ENCODE measurements at regions not wholly inside any gene's neighbourhood (a gene's known extent, or its start where the extent isn't known, plus 50 kb on each side); places are given as distances from the start of the nearest gene placed in this dataset.
A peak's percentile ranks its signal among the peaks of the same experiment; 100 is the strongest.

DNA sequence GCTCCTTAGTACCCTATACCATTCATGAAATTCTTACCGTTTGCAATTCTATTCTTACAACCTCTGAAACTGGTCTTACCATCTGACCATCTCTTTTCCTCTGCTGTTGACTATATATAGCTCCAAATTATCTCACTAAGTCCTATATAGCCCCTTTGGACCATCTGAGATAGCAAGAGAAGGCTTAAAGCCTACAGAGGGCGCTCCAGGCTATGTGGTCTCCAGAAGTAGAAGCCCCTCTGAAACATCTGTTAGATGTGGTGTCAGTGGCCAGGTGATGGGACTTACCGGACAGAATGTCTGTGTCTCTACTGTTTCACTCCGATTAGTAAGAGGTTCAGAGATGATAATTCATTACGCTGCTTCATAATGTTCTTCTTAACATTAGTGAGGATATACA lies 140.7 kb upstream of the BMP2 start:
- no peak overlapping the region for H3K9ac ChIP-seq (ENCODE audit: low read depth, low read length)
- H3K4me3 ChIP-seq (ENCODE audit: low read length): no peak overlapping the region
- no peaks in the 10 kb centered on the region for H3K36me3 ChIP-seq (ENCODE audit: insufficient read depth, low read depth, low read length)
- peaks cover 4% of the 10 kb centered on the region; the same call in 1 of the 2 replicates for H3K4me1 ChIP-seq (ENCODE audit: insufficient read depth, low read length)
- no peaks in the 10 kb centered on the region for H3K9me3 ChIP-seq (ENCODE audit: insufficient read depth, low read depth, low read length)
- no peaks in the 10 kb centered on the region for H3K27me3 ChIP-seq (ENCODE audit: insufficient read depth, low read length)
- H3K27ac ChIP-seq (ENCODE audit: low read length): no peak overlapping the region

DNA sequence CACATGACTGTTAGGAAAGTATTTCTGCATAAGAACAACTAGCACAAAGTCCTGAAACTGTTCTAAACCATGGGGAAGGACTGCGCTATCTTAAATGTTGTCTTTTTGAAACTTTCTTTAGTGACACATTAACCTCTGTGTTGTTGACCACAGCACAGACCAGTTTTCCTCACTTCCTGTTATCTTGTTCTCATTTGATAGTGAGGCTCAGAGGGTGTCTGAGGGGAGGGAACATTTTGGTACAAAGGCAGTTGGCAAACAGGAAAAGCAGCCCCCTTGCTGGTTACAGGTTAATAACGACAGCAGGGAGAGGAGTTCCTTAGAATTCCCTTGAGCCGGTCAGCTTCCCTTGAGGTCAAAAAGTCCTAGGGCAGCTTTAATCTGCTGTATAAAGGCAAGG lies 143.5 kb upstream of the BMP2 start:
- H3K27ac ChIP-seq (ENCODE audit: low read length): no peak overlapping the region
- no peaks in the 10 kb centered on the region for H3K9me3 ChIP-seq (ENCODE audit: insufficient read depth, low read depth, low read length)
- no peak overlapping the region for H3K4me3 ChIP-seq (ENCODE audit: low read length)
- no peaks in the 10 kb centered on the region for H3K27me3 ChIP-seq (ENCODE audit: insufficient read depth, low read length)
- peaks cover 4% of the 10 kb centered on the region; the same call in 1 of the 2 replicates for H3K4me1 ChIP-seq (ENCODE audit: insufficient read depth, low read length)
- H3K36me3 ChIP-seq (ENCODE audit: insufficient read depth, low read depth, low read length): no peaks in the 10 kb centered on the region
- 0 out of 2 replicates have a peak overlapping the region, but pooled peaks have one; percentile 26 for H3K9ac ChIP-seq (ENCODE audit: low read depth, low read length)

DNA sequence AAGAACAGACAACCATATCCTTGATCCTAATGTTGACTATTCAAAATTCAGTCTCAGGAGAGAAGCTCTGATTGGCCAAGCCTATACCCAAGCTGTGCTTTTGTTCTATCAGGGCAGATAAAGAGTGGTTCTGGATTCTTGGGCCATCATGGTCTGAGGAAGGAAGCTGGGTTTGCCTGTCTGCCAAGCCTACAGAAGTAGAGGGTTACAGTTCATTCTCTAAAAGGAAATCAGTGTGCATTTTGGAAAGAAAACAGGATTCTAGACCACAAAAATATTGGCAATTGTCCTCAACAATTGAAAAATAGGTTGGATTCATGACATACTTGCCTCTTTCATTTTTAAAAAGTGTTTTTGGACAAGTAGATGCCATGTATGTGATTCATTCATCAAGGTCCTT lies 145.4 kb upstream of the BMP2 start:
- Histone ChIP-seq H3K9ac (ENCODE audit: low read depth, low read length) (no peak overlapping the region), H3K27ac (ENCODE audit: low read length) (no peak overlapping the region), H3K4me3 (ENCODE audit: low read length) (no peak overlapping the region), H3K36me3 (ENCODE audit: insufficient read depth, low read depth, low read length) (no peaks in the 10 kb centered on the region), H3K9me3 (ENCODE audit: insufficient read depth, low read depth, low read length) (no peaks in the 10 kb centered on the region), H3K4me1 (ENCODE audit: insufficient read depth, low read length) (peaks cover 4% of the 10 kb centered on the region; the same call in 1 of the 2 replicates), H3K27me3 (ENCODE audit: insufficient read depth, low read length) (no peaks in the 10 kb centered on the region)

DNA sequence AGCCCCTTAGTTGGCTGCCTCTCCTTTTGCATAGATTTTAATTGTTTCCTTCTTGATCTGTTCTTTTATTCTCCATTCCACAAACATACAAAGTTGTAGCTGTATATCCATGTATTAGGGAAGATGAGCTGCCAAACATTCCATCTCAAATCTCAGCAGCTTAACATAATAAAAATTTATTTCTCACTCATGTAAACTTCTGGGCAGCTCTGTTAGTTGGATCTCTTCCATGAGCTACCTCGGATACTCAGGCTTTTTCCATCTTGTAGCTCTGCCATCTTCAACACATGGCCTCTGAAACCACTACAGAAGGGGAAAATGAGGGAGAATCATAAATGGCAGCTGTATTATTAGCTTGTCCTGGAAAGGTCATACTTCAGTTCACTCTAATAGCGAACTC lies 149.4 kb upstream of the BMP2 start:
- no peak overlapping the region for H3K9ac ChIP-seq (ENCODE audit: low read depth, low read length)
- H3K27ac ChIP-seq (ENCODE audit: low read length): no peak overlapping the region
- no peak overlapping the region for H3K4me3 ChIP-seq (ENCODE audit: low read length)
- no peaks in the 10 kb centered on the region for H3K27me3 ChIP-seq (ENCODE audit: insufficient read depth, low read length)
- H3K4me1 ChIP-seq (ENCODE audit: insufficient read depth, low read length): no peaks in the 10 kb centered on the region
- H3K36me3 ChIP-seq (ENCODE audit: insufficient read depth, low read depth, low read length): no peaks in the 10 kb centered on the region
- no peaks in the 10 kb centered on the region for H3K9me3 ChIP-seq (ENCODE audit: insufficient read depth, low read depth, low read length)

DNA sequence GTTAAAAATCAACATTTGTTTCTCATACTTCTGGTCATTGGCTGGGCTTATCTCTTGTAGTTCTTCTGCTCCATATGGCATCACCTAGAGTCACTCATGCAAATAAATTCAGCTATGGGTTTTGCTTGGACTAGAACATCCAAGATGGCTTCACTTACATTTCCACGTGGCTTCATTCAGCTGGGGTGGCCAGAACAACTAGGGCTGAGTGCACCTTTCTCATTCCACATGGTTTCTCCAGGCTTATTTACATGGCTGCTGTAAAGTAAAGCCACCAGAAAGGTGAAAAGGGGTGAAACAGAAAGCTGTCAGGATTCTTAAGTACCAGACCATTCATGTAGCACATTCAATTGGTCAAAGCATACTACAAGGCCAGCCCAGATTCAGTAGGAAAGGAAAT lies 151.1 kb upstream of the BMP2 start:
- H3K27me3 ChIP-seq (ENCODE audit: insufficient read depth, low read length): no peaks in the 10 kb centered on the region
- H3K4me3 ChIP-seq (ENCODE audit: low read length): no peak overlapping the region
- no peaks in the 10 kb centered on the region for H3K36me3 ChIP-seq (ENCODE audit: insufficient read depth, low read depth, low read length)
- no peak overlapping the region for H3K27ac ChIP-seq (ENCODE audit: low read length)
- no peak overlapping the region for H3K9ac ChIP-seq (ENCODE audit: low read depth, low read length)
- H3K4me1 ChIP-seq (ENCODE audit: insufficient read depth, low read length): no peaks in the 10 kb centered on the region
- H3K9me3 ChIP-seq (ENCODE audit: insufficient read depth, low read depth, low read length): no peaks in the 10 kb centered on the region

DNA sequence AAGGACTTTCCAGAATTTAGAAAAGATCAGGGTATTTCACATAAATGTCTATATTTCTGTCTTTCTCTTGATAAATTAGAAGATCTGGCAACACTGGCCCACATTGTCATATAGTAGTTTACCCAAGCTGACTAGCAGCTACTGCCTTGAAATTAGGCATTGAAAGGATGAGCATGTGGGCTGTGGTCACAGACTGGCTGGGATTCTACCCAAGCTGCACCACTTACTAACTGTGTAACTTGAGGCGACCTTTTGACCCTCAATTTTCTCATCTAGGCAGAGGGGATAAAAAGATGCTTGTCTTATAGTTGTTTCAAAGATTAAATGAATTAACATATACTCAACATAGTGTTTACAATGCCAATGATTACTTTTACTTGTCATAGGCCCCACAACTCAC lies 152.7 kb upstream of the BMP2 start:
- no peaks in the 10 kb centered on the region for H3K9me3 ChIP-seq (ENCODE audit: insufficient read depth, low read depth, low read length)
- no peak overlapping the region for H3K4me3 ChIP-seq (ENCODE audit: low read length)
- H3K27me3 ChIP-seq (ENCODE audit: insufficient read depth, low read length): no peaks in the 10 kb centered on the region
- no peak overlapping the region for H3K9ac ChIP-seq (ENCODE audit: low read depth, low read length)
- no peaks in the 10 kb centered on the region for H3K36me3 ChIP-seq (ENCODE audit: insufficient read depth, low read depth, low read length)
- no peak overlapping the region for H3K27ac ChIP-seq (ENCODE audit: low read length)
- H3K4me1 ChIP-seq (ENCODE audit: insufficient read depth, low read length): no peaks in the 10 kb centered on the region

DNA sequence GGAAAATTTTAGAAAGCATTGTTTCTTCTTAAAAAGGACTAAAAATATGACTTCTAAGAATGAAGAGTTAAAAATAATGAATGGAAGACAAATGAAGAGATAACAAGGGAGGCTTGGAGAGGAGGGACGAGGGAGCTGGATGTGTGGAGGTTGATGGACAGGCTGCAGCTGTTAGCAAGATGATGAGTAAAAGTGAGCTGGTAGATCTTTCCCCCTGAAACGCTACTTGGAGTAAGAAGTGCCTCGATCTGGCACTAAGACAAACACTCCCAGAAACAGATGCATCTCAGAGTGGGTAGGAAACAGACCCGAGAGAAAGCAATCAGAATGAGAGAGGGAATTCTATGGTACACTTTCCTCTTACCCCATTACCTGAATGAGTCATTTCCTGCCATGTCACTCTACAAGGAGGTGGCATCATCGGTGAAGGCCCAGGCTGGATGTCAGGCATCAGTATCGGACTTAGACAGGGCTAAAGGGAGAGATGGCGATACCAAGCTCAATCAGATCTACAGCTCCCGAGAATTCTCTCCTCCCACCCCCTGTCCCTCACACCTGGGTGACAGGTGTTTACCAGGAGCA lies 154.1 kb upstream of the BMP2 start:
- Histone ChIP-seq H3K27me3 (ENCODE audit: insufficient read depth, low read length) (no peaks in the 10 kb centered on the region), H3K36me3 (ENCODE audit: insufficient read depth, low read depth, low read length) (no peaks in the 10 kb centered on the region), H3K4me3 (ENCODE audit: low read length) (no peak overlapping the region), H3K9me3 (ENCODE audit: insufficient read depth, low read depth, low read length) (no peaks in the 10 kb centered on the region), H3K4me1 (ENCODE audit: insufficient read depth, low read length) (no peaks in the 10 kb centered on the region), H3K9ac (ENCODE audit: low read depth, low read length) (no peak overlapping the region), H3K27ac (ENCODE audit: low read length) (no peak overlapping the region)

DNA sequence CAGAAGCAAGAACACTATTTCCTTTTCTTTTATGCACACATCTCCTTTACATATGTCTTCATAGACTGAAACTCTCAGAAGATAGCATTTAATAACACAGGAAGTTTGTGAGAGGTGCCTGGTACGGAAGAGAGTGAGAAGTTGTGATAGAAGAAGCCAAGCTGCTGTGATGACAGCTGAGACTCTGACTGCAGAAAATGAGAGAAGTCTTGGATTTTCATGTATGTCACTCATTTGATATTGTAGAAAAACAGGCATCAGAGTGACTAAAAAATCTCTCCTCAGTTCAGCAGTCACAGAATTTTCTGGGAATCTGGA lies 154.9 kb upstream of the BMP2 start:
- no peaks in the 10 kb centered on the region for H3K27me3 ChIP-seq (ENCODE audit: insufficient read depth, low read length)
- no peaks in the 10 kb centered on the region for H3K36me3 ChIP-seq (ENCODE audit: insufficient read depth, low read depth, low read length)
- no peak overlapping the region for H3K27ac ChIP-seq (ENCODE audit: low read length)
- no peaks in the 10 kb centered on the region for H3K4me1 ChIP-seq (ENCODE audit: insufficient read depth, low read length)
- H3K9me3 ChIP-seq (ENCODE audit: insufficient read depth, low read depth, low read length): no peaks in the 10 kb centered on the region
- no peak overlapping the region for H3K4me3 ChIP-seq (ENCODE audit: low read length)
- no peak overlapping the region for H3K9ac ChIP-seq (ENCODE audit: low read depth, low read length)

DNA sequence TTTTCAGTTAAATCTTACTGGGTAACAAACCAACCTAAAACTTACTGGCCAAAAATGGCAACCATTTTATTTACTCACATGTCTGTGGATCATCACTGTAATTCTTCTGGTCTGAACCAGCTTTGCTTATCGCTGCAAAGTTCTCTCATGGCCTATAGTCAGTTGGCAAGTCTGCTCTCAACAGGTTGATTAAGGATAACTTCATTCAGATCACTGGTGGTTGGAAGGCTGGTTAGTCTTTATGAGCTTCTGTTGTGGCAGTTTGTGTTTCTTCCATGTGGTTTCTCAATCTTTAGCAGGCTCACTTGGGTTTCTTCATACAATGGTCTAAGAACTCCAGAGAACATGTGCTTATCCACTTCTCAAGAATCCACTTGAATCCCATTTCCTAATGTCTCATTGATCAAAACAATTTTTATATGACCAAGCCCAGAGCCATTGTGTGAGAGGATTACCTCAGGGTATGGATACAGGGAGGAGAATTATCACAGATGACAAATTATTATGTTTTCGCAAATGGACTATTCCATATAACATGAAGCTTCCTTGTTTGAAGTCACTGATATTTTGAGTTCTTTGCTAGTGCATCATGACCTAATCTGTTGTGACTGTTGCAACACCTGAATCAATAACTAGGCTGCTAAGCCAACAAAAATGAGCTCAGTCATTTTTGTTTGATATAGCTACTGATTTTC lies 155.4 kb upstream of the BMP2 start:
- Histone ChIP-seq H3K27ac (ENCODE audit: low read length) (no peak overlapping the region), H3K9me3 (ENCODE audit: insufficient read depth, low read depth, low read length) (no peaks in the 10 kb centered on the region), H3K36me3 (ENCODE audit: insufficient read depth, low read depth, low read length) (no peaks in the 10 kb centered on the region), H3K27me3 (ENCODE audit: insufficient read depth, low read length) (no peaks in the 10 kb centered on the region), H3K4me3 (ENCODE audit: low read length) (no peak overlapping the region), H3K4me1 (ENCODE audit: insufficient read depth, low read length) (no peaks in the 10 kb centered on the region), H3K9ac (ENCODE audit: low read depth, low read length) (no peak overlapping the region)

DNA sequence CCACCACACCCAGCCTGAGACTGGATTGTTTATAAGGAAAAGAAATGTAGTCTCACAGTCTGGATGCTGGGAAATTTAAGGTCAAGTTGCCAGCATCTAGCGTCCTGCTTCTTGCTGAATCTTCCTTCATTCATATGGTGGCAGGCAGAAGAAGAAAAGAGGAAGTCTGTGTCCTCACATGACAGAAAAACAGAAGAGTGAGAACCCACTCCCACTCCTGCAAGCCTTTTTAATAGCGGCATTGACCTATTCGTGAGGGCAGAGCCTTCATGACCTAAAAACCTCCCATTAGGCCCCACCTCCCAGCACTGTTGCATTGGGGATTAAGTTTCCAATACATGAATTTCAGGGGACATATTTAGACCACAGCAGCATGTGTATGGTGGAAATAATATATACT lies 160.8 kb upstream of the BMP2 start:
- Histone ChIP-seq H3K9me3 (ENCODE audit: insufficient read depth, low read depth, low read length) (no peaks in the 10 kb centered on the region), H3K4me1 (ENCODE audit: insufficient read depth, low read length) (no peaks in the 10 kb centered on the region), H3K4me3 (ENCODE audit: low read length) (no peak overlapping the region), H3K27ac (ENCODE audit: low read length) (no peak overlapping the region), H3K36me3 (ENCODE audit: insufficient read depth, low read depth, low read length) (no peaks in the 10 kb centered on the region), H3K27me3 (ENCODE audit: insufficient read depth, low read length) (no peaks in the 10 kb centered on the region), H3K9ac (ENCODE audit: low read depth, low read length) (no peak overlapping the region)

DNA sequence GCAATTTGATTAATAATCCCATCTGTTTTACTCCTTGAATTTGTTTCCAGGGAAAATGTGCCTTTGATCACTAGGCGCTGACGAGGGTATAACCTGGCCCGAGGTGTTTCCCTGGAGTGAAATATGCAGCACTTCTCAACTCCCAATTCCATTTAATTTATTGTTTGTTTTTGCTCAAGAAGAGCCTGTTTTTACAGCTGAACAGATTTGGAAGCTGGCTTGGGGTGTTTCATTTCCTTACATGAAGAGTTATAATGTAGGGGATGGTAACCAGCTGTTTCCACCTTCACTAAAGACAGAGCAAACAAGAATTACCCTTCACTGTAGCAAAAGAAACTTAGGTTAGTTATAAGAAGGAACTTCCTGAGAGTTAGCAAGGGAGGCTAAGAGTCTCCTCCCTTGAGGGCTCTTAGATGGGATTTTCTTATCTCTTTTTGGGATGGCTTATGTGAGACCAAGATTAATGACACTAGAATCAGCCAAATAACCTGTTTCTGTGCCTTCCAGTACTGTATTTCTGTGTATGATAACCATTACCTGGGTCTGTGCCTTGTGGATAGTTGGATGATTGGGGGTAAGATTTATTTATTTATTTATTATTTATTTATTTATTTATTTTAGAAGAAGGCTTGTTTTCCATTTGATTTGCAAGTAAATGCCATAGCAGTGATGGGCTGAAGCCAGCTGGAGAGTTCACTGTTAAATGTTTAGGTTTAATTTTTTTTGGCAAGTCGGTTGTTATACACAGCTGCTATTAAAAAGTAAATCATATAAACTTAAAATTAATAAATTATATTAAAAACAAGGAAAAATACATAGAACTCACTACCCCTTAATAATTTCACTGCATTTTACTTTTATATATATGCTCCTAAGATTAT lies 162.2 kb upstream of the BMP2 start:
- no peak overlapping the region for H3K27ac ChIP-seq (ENCODE audit: low read length)
- no peak overlapping the region for H3K9ac ChIP-seq (ENCODE audit: low read depth, low read length)
- H3K9me3 ChIP-seq (ENCODE audit: insufficient read depth, low read depth, low read length): no peaks in the 10 kb centered on the region
- no peaks in the 10 kb centered on the region for H3K27me3 ChIP-seq (ENCODE audit: insufficient read depth, low read length)
- H3K4me1 ChIP-seq (ENCODE audit: insufficient read depth, low read length): no peaks in the 10 kb centered on the region
- H3K4me3 ChIP-seq (ENCODE audit: low read length): no peak overlapping the region
- H3K36me3 ChIP-seq (ENCODE audit: insufficient read depth, low read depth, low read length): no peaks in the 10 kb centered on the region

DNA sequence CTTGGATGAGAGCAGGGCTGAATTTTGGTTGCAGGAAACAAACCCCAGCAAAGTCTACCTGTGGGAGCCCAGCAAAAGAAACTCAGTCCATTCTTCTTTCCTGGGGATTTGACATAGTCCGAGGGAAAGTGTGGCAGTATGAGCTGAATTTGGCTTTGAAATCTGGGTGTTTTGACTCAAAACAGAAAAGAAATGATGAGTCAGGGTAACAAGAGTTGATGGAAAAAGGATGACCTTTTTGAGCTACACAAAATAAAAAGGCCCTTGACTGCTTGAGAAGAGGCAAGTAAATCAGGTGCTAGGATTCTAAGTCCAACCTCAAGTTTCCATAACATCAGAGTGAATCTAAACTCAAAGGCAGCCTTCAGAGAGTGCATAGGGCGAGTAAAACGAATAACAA lies 163.3 kb upstream of the BMP2 start:
- Histone ChIP-seq H3K27ac (ENCODE audit: low read length) (no peak overlapping the region), H3K4me1 (ENCODE audit: insufficient read depth, low read length) (no peaks in the 10 kb centered on the region), H3K4me3 (ENCODE audit: low read length) (no peak overlapping the region), H3K36me3 (ENCODE audit: insufficient read depth, low read depth, low read length) (no peaks in the 10 kb centered on the region), H3K9me3 (ENCODE audit: insufficient read depth, low read depth, low read length) (no peaks in the 10 kb centered on the region), H3K9ac (ENCODE audit: low read depth, low read length) (no peak overlapping the region), H3K27me3 (ENCODE audit: insufficient read depth, low read length) (no peaks in the 10 kb centered on the region)
